ENCODE measurements at regions not wholly inside any gene's neighbourhood (a gene's known extent, or its start where the extent isn't known, plus 50 kb on each side); places are given as distances from the start of the nearest gene placed in this dataset.
A peak's percentile ranks its signal among the peaks of the same experiment; 100 is the strongest.
"Not testable (repeated sequence)": the region's sequence is repeated elsewhere in the genome, so short reads cannot be mapped to it uniquely, and the experiment has no call there.

DNA sequence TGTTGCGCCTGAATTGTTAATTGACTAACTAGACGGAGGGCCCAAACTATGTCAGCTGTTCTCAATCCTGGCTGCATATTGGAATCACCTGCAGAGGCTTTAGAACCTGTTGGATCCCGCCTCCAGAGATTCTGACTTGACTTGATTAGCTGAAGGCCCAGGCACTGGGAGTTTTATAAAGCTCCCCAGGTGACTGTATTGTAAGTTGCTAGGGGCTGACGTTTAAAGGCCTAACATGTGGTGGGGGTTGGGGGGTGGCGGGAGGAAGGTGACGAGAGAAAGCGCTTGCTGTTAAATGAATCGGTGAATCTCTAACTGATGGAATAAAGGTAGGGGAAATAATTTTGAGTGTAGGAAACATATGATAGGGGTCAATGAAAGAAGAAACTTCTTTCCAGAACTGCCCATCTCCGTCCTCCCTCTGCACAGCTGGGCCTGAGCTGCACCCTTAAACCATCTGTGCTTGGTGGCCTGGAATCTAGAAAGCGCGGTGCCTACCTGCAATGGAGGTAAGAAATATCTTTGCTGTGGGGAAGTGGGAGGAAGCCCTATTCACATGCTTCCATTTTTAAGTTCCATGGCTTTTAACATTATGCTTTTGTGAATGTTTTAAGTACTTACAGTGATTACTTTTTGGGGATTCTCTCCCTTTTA is 225.0 kb upstream of the FAM3C start:
- DNase-seq, result no peak

DNA sequence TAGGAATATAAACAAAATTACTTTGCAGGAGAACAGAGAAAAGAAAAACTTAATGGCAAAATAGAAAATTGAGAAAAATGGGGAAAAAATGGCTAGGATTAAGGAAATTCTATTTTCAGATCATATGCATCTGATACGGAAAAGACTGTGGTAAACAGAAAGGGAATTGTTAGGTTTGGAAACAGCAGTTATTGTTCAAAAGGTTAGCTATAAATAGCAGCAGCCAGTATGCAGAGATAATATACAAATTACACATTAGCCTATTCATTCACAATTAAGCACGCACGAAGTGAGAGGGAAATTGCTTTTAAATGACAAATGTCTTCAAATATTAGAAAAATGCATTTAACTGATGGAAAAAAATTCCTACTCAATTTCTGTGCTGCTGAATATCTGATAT is 224.1 kb upstream of the FAM3C start:
- no peak for DNase-seq

DNA sequence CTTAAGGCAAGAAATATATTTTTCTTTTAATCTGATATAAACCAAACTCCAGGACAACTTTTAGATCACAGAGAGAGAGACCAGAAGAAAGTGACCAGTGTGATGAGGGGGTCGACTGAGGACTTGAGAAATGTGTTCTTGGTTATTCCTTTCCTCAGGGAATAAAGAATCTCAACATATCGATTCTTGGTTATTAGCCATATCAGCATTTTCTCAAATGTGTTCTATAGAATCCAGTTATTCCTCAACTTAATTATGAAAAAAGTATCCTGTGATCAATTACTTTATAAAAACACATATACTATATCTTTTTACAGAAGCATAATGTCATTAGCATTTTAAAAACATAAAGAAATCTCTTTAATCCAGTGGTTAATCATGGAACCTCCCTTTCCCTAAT is 222.1 kb upstream of the FAM3C start:
- DNase-seq, result no peak

DNA sequence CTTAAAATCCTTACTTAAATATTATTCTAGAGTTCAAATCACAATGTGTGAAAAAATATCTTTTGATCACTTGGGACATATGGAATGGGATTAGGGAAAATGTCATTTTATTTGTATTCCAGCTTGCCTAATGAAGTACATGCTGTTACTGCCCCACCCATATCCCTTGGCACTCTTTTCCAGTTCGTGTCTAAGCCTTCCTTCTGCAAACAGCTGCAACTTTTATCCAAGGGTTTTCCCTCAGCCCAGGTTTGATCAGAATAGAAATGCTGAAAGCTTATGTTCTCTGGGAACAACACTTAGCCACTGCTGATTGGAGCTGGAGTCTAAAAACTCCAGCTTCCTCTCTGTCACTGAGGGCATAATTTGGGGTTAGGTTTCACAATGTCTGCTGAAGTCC is 214.1 kb upstream of the FAM3C start:
- DNase-seq, result no peak

DNA sequence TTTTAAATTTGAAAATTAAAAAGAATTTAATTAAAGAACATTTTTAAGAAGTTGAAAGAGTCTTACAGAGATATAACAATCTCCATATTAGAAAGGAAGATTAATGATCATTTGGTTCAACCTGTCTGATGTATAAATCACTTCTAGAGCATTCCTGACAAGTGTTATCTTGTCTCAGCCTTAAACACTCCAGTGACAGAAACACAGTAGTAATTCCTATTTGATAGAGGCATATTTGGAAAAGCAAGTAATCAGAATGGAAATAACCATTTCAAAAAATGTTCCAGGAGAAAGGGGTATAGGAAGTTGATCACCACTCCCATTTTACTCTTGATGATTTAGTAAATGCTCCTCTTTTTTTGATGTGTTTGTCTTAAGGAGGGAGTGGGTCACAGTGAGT is 213.1 kb upstream of the FAM3C start:
- DNase-seq, result no peak

DNA sequence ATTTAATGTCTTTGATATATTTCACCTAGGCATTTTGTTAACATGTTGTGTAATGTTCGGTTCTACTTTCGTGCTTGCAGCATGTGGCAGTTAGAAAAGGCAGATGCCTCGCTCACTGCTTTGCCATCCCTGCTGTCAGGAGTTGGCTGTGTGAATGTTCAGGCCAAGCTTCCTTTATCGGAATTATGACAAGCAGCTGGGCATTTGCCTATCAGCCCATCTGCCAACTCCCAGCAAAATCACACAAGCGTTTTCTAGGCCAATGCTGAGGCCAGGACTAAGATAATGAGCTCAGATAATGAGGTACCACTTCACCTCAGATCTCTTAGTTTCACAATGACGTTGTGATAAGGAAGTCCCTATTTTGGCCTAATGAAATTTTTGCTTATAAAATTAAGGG is 212.7 kb upstream of the FAM3C start:
- peak in 1 of 14 donors; percentile 29 for DNase-seq

DNA sequence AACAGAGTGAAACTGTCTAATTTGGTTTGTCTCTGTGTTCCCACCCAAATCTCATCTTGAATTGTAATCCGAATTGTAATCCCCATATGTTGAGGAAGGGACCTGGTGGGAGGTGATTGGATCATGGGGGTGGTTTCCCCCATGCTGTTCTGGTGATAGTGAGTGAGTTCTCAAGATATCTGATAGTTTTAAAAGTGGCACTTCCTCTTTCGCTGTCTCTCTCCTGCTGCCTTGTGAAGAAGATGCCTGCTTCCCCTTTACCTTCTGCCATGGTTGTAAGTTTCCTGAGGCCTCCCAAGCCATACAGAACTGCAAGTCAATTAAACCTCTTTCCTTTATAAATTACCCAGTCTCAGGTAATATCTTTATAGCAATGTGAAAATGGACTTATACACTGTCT is 212.1 kb upstream of the FAM3C start:
- not testable (repeated sequence) for DNase-seq

DNA sequence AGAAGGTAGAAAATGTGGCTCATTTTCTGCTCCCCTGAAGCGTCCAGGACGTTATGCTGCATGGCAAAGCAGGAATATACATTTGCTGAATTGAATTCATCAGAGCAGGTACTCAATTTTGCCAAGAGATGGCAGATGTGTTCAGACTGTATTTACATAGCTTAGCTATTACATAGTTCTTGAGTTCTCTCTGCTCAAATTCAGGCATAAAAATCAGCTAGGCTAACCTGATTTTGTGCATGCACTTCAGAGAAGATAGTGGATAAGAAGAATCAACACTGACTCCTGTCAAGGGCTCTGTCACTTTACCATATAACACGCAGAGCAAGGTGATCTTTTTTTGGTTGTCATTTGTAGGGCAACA is 209.2 kb upstream of the FAM3C start:
- DNase-seq, result no peak

DNA sequence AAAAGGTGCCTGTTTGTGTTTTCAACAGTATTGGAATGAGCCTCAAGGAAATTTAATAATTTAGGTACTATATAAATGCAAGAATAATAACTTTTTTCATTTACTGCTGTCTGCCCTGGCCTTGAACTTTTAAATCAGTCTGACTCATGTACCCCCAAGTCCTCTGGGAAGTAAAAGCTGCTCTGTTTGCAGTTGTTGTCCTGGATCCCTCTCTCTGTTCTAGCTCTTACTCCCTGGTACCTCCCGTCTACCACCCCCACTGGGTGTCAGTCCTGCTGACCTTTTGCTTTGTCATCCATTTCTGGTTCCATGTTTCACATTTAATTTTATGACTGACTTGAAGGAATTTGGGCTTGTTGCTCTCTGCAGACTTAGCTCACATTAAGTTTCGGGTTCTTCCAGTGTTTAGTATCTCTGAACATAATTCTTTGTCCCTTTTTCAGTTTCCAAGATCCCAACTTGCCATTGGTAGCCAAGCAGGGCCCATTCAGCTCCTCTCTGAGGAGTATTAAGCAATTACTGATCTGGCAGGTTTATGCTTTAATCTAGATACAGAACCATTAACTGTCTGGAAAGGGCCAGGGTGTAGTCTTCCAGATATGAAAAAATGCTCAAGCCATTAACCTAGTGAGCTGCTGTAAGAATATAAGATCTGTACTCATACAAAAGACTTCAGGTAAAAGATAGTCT is 208.7 kb upstream of the FAM3C start:
- peak in 1 of 14 donors; percentile 1 for DNase-seq

DNA sequence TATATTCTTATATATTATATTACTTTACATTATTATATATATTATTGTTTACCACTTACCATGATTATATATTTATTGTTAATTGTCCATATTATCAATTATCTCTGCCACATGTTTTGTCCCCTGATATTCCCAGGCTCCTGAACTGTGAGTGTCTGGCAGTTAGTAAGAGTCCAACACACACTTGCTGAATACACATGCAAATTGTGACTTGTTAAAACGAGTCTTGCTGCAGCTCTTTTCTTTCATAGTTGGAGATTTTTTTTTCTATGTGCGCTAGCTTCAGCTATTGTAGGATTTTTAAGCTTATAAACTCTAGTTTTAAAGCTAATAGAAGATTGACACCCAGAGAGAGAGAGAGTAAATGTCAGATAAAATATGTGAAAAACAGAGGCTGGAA is 207.8 kb upstream of the FAM3C start:
- DNase-seq, result no peak

DNA sequence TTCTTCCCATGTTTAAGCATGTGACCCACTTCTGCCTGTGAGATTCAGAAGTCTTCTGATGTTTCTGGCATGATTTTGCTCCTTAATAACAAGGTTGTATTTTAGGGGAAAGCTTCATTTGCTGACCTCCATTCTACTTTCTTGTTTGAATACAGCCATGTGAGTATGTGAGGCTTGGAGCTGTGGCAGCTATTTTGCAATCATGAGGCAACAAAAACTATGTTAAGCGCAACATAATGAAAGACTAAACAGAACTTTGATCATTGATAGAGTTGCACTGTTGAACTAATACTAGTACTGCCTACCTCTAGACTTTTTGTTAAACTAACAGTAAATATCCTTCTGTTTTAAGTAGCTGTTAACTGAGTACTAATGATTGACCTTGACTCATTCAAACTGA is 203.8 kb upstream of the FAM3C start:
- DNase-seq, result no peak

DNA sequence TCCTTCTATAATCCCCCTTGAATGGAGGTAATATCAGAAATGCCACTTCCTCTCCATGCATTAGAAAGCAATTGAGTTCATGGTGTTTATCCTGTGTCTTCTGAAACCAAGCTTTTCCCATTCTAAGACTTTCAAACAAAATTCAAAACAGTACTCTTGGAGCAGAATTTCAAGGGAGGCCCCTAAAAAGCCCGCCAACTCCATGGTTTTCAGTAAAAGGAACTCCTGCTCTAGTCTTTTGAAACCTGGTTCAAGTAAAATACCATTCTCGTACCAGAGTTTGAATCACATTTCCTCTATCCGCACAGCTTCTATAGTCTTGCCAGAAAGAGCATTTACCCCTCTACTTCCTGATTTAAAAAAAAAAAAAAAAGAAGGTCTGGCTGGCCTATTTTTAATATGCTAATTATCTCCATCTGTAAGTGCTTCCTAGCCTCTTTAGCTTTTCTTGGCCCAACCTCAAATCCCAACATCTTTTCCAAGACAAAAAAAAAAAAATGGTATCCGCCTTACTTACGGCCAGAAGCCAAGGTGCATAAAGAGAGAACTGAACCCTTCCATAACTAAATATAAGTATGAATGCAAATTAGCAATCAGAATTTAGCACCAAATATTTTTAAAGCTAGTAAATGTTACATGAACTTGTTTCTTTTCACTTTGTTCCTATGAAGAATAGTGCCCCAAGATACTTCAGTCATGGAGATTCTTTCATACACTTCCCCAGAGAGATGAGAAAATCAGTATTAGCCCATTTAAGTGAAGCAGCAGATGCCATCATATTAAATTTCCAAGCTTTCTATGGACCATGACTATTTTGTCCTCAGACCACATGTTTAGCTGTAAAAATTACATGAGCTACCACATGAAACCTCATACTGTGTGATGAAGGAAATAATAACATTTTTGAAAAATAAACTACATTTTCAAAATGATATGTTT is 199.9 kb upstream of the FAM3C start:
- DNase-seq, result no peak

DNA sequence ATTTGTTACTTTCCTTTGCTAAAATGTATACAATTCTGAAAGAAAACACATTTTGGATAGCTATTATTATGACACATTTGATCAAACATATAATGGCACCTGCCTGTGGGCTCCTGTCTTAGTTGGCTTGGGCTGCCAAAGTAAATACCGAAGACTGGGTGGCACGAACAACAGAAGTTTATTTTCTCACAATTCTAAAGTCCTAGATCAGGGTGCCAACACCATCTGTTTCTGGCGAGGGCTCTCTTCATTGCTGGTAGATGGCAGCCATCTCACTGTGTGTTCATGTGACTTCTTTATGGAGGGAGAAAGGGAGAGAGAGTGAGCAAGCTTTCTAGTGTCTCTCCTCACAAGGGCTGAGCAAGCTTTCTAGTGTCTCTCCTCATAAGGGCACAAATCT is 195.8 kb upstream of the FAM3C start:
- no peak for DNase-seq

DNA sequence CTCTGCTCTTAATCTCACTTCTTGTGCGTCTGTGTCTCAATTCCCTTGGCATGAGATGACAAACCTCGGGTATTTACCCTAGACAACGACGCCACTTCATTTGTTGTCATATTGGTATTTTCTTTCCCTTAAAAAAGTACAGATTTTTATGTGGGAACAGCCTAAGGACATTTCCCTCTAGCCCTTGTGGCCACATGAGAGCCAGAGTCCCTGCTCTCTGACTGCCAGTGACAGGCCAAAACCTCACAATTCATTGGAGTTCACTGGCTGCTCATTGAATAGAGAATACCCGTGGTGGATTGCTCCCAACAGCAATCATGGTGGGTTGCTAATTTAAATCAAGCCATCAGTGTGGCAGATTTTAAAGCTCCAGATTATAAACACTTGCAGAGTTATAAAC is 191.3 kb upstream of the FAM3C start:
- no peak for DNase-seq

DNA sequence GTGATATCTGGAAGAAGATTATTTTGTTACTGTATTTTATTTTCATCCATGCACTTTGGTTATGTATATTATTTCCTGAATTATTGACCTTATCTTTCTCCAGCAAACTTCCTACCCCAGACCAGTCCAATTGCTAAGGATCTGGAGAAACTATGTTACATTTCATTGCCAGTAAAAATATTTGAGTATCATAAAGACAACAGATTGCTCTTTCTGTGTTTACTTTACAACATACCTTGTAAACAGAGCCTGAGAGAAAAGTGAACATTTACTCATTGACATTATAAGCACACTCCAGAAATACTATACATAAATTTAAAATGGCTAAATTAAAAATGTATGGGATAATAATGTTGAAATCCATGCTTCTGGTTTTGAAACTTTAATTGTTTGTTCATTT is 186.2 kb upstream of the FAM3C start:
- DNase-seq, result no peak

DNA sequence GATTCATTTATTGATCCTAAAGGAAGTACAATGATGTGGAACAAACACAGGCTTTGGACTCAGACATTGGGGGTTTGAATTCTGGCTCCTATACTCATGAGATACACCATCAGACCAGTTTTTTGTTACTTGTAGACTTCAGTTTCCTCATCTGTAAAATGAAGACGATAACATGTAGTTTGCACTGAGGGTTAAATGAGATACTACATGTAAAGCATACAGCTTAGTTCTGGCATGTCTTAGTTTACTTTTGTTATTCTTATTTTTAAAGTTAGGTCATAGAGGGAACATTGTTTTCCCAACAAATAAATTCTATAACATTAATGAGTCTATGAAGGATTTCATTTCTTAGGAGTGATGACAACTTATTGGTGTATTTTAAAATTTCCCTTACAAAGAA is 183.5 kb upstream of the FAM3C start:
- no peak for DNase-seq

DNA sequence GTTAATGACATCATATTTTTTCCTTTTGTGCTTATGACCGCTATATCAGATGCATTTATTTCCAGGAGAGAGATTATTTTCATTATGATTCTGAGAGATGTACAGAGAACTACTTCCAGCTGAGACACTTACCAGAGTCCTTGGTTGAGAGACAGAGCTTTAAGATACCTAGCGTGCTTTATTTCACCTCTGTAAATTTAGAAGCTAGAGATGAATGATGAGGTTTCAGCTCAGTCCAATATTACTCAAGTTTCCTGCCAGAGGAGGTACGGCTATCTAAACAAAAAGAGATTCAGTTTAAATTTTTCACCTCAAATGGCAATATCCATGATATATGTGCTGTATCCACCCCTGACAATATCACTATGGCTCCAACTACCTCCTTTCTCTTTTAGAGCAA is 182.6 kb upstream of the FAM3C start:
- DNase-seq, result no peak

DNA sequence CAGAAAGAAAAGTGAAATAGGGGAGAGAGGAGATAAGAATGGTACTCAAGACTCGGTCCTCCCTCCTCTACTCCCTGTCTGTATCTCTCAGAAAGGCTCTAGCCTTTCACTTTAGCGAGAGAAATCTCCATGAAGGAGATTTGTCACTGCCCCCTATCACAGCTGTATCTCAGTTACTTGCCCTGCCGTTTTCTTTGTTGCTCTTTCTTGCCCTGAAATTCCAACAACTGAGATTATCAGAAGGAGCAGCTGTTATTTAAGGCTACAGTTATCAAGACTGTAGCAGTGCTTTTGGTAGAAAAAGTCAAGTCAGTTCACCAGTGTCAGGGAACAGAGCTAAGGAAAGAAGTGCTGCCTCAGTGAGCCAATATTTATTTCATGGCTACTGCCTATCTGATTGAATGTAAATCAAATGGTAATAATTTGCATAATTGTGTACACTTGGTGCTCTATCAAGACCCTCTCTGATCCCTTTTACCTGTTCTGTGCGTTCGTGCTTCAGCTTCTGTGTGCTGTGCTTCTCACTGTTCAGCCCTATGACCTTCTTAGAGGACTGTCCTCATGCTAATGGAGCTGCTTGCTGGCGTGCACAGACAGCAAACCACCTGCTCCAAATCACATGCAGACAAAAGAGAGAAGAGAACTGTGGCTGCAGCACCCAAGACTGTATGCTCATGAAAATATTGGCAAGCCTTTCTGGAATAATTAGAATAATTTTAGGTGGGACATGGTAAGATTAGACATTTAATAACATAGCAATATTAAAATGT is 180.2 kb upstream of the FAM3C start:
- DNase-seq, result no peak

DNA sequence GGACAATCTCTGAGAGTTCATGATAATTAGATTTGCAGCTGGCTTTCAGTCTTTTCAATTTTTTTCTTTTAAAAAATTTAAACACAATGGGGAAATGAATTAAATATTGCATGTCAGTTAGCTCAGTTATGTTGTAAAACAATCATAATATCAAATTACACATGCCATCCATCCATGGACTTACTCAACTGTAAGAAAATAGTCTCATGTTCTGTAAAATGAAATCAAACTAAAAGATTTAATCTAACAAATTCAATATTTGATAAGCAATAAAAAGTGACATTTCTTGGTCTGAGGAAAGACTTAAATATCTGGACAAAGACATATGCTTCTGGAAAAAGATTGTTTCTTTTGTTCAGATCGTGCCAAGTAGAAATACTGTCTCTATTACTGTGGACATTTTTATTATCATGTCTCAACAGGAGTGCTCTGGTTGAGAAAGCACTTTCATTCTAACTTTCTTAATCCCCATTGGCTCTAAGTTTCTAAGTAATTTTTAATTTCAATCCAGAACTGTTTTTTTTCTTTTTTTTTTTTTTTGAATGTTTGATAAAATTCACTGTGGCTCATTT is 179.2 kb upstream of the FAM3C start:
- no peak for DNase-seq

DNA sequence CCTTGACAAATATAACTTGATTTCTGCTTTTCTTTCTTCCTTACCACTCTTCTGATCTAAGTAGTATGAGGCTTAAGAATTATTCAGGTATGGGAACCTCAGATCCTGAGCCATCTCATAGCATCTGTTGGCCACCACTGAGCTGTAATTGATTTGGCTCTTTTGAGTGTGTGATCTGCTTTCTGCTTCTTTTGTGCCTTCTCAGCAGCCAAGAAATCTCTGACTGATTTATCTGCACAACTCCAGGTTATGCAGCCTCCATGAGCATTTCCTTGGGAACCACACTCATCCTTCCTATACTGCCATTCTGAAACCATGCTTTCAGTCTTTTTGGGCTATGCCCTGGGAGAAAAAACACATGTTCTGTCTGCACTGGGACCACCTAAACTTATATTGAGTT is 178.0 kb upstream of the FAM3C start:
- no peak for DNase-seq

DNA sequence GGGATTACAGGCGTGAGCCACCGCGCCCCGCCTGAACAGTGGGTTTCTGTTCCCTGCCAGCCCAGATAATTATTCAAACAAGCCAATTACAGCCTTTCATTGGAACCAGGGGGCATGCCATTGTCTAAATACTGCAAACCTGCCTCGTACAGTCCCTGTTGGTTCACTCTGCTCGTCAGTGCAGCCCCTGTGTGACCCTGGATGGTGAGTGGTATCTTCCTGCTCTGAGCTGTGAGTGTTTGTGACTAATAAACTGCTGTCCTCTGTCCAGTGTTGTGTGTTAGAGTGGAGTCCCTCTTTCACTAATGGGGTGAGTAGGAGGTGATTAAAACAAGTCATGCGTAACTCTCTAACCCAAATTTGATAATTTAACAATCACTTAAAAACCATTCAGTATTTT is 176.5 kb upstream of the FAM3C start:
- no peak for DNase-seq

DNA sequence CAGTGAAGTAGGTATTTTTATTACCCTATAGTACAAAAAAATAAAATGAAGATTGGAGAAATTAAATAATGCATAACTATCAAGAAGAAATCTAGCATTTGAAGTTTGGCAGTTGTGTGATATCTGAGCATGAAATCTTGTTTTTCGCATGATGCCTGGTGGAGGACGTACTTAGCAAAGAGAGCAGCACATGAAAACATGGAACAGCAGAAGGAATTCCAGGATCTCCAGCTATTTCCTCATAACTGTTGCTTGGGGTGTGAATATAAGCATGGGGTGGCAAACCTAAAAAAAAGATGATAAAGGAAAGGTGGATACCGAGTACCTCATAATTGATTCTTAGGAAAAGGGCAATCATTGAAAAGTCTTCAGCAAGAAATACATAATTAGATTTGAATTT is 174.3 kb upstream of the FAM3C start:
- no peak for DNase-seq

DNA sequence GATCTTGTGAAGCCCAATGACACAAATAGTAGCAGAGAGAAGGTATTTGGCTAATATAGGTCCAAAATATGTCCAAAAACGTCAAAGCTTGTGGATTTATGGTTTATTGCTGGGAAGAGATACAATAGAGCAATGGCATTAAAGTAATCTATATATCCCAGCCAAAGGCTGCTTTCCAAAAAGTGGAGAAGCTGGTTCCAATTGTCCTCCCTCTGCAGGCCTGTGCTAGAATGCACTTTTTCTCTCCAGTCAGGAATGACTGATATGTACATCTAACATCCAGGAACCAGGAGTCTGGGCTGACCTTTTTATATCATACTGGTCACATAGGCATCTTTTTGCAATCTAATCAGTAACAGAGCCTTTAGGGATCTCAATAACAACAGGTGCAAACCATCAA is 167.1 kb upstream of the FAM3C start:
- DNase-seq, result no peak
